DMS53 treated with DMSO at 0.1 percent for 48 hours (cell line): ENCODE measurements at regions not wholly inside any gene's neighbourhood (a gene's known extent, or its start where the extent isn't known, plus 50 kb on each side); places are given as distances from the start of the nearest gene placed in this dataset.
"Not testable (repeated sequence)": the region's sequence is repeated elsewhere in the genome, so short reads cannot be mapped to it uniquely, and the experiment has no call there.

ENCODE experiments used
- DNase-seq: peaks from one replicate; lab custom pipeline; 2025; ENCODE audit not compliant: unreplicated experiment; lab: John Stamatoyannopoulos, UW

GRCh38 chr2:166831930-166832329, 56.4 kb upstream of the XIRP2 start:
- no peak for DNase-seq

GRCh38 chr2:166825914-166826313, 62.4 kb upstream of the XIRP2 start:
- DNase-seq: no peak

- no peak for DNase-seq
Measured at GRCh38 chr2:166814335-166814734, 73.9 kb upstream of the XIRP2 start.

GRCh38 chr2:166812166-166812891, 76.0 kb upstream of the XIRP2 start:
- no peak for DNase-seq

- no peak for DNase-seq
Measured at GRCh38 chr2:166805753-166806152, 82.5 kb upstream of the XIRP2 start.

GRCh38 chr2:166803373-166804000, 84.8 kb upstream of the XIRP2 start:
- DNase-seq: peak; percentile 80

- peak; percentile 36 for DNase-seq
Measured at GRCh38 chr2:166802475-166802874, 85.8 kb upstream of the XIRP2 start.

GRCh38 chr2:166792808-166793207, 95.5 kb upstream of the XIRP2 start:
- no peak for DNase-seq

GRCh38 chr2:166786707-166787106, 101.6 kb upstream of the XIRP2 start:
- DNase-seq: no peak

- peak; percentile 91 for DNase-seq
Measured at GRCh38 chr2:166784296-166784946, 103.9 kb upstream of the XIRP2 start.

GRCh38 chr2:166775176-166775575, 113.1 kb upstream of the XIRP2 start:
- no peak for DNase-seq

- DNase-seq: no peak
Measured at GRCh38 chr2:166773308-166773949, 114.9 kb upstream of the XIRP2 start.

- DNase-seq: no peak
Measured at GRCh38 chr2:166768393-166769123, 119.7 kb upstream of the XIRP2 start.

- not testable (repeated sequence) for DNase-seq
Measured at GRCh38 chr2:166766769-166767322, 121.4 kb upstream of the XIRP2 start.

GRCh38 chr2:166766220-166766619, 122.1 kb upstream of the XIRP2 start:
- DNase-seq: no peak

GRCh38 chr2:166765141-166765540, 123.1 kb upstream of the XIRP2 start:
- DNase-seq: no peak

- no peak for DNase-seq
Measured at GRCh38 chr2:166764702-166765101, 123.6 kb upstream of the XIRP2 start.

GRCh38 chr2:166764216-166764615, 124.1 kb upstream of the XIRP2 start:
- no peak for DNase-seq

GRCh38 chr2:166762746-166763145, 125.5 kb upstream of the XIRP2 start:
- no peak for DNase-seq

- DNase-seq: no peak
Measured at GRCh38 chr2:166758956-166759355, 129.3 kb upstream of the XIRP2 start.

GRCh38 chr2:166750624-166751023, 137.7 kb upstream of the XIRP2 start:
- no peak for DNase-seq
